CD4-positive, alpha-beta T cell treated with Interleukin-1 beta for 1 hour (primary cell): ENCODE measurements at regions not wholly inside any gene's neighbourhood (a gene's known extent, or its start where the extent isn't known, plus 50 kb on each side); places are given as distances from the start of the nearest gene placed in this dataset.
A peak's percentile ranks its signal among the peaks of the same experiment; 100 is the strongest.
"Not testable (repeated sequence)": the region's sequence is repeated elsewhere in the genome, so short reads cannot be mapped to it uniquely, and the experiment has no call there.

Experiments used
- DNase-seq, 2 donors: peaks; one replicate each; pipeline ENCODE4 v3.0.0-alpha.2; 2020 to 2022

GRCh38 chr6:26175428-26176181, 88.4 kb downstream of the HFE start:
- peak; percentile 65 to 79 for DNase-seq

DNA sequence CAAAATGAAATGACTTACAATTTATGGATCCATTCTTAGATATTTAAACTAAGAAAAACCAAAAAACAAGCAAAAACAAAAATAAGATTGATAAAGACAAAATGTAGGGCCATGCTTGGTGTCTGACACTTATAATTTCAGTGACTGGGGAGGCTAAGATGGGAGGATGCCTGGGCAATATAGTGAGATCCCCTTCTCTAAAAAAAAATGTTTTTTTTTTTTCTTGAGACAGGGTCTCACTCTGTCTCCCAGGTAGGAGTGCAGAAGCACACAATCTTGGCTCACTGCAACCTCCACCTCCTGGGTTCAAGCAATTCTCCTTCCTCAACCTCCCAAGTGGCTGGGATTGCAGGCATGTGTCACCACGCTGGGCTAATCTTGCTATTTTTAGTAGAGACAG, 92.4 kb downstream of the HFE start:
- DNase-seq, result no peak

DNA sequence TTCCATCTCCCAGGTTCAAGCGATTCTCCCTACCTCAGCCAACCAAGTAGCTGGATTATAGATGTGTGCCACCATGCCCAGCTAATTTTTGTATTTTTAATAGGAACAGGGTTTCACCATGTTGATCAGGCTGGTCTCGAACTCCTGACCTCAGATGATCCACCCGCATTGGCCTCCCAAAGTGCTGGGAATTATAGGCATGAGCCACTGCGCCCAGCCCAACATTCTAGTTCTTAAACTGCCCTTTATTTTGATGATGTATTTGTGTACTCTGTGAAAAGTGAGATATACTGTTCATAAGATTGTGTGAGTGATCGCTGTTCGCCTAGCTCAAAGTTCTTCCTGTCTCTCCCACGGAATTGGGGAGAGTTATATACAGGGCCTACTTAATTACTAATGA, 93.1 kb downstream of the HFE start:
- no peak for DNase-seq

GRCh38 chr6:26183237-26183580, 96.0 kb downstream of the HFE start:
- DNase-seq, result no peak

DNA sequence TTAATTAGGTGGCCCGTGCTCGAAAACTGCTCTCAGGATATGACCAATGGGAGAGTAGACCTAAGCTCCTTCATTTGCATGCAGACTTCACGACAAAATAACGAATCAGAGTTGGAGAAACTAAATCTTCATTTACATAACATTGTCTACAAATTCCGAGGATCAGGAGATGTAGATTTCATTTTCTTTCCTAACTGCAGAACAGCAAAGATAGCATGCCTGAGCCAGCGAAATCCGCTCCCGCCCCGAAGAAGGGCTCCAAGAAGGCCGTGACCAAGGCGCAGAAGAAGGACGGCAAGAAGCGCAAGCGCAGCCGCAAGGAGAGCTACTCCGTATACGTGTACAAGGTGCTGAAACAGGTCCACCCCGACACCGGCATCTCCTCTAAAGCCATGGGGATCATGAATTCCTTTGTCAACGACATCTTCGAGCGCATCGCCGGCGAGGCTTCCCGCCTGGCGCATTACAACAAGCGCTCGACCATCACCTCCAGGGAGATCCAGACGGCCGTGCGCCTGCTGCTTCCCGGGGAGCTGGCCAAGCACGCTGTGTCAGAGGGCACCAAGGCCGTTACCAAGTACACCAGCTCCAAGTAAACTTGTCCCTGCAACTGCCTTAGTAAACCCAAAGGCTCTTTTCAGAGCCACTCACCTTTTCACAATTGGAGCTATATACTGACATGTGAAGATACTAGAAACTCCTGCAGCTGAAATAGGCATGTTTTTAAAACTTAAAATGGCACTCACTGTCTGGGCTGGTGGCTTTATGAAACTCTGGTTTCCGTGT, 96.5 kb downstream of the HFE start:
- peak; percentile 68 to 87 for DNase-seq

DNA sequence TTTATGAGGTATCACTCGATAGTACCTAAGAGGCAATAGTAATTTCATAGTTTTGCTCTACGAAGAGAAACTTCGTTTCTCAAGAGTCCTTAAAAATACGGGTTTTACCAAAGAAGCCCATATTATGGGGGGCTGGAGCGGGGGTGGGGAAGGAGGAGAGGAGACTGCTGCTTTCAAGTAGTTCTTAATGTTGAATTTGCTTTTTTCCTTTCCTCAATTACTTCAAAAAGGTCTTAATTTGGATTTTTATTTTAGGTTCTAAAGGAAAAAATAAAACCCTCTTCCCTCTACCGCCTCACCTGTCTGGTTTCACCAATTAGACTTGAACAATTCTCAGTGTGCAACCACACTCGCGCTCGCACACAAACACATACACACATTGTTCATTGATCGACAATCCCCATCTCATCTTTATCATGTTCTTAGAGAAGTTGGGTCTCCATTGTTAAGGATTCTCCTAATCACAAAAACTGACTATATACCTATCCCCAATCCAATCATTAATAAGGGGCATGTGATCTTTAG, 97.2 kb downstream of the HFE start:
- DNase-seq, result no peak

GRCh38 chr6:26185004-26185403, 97.8 kb downstream of the HFE start:
- DNase-seq, result no peak

- DNase-seq, result no peak
Measured at GRCh38 chr6:26185802-26186201, 98.6 kb downstream of the HFE start.

DNA sequence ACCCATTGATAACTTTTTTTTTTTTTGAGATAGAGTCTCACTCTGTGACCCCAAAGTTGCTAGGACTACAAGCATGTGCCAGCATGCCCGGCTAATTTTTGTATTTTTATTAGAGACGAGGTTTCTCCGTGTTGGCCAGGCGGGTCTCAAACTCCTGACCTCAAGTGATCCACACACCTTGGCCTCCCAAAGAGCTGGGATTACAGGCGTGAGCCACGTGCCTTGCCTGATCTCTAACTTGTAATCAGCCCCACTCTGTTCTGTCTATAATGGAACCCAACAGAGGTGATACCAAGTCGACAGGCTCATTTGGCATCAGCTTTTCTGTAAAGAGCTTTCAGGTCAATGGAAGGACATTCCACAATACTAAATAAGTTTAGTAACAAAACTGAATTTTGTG, 99.4 kb downstream of the HFE start:
- no peak for DNase-seq

- DNase-seq, result no peak
Measured at GRCh38 chr6:26187292-26187691, 100.1 kb downstream of the HFE start.

DNA sequence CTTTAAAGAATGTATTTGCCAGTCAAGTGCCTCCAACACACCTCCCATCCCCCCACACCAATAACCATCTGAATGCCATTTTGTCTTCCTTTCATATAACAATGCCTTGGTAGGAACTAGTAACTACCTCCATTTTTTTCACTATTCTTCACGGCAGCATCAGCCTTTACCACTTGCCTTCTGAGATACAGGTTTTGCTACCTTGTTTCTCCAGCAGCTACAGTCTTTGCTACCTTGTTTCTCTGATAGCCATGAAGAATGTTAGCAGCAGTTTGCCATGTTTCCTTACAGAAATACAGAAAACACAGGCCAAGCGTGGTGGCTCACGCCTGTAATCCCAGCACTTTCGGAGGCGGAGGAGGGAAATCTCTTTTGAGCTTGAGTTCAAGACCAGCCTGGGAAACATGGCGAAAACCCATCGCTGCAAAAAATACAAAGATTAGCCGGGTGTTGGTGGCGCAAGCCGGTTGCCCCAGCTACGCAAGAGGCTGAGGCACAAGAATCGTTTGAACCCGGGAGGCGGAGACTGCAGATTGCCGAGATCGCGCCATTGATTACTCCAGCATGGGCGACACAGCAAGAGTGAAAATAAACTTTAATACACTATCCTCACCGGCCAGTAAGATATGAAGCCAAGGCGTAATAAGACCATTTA, 100.9 kb downstream of the HFE start:
- peak; percentile 66 to 70 for DNase-seq

DNA sequence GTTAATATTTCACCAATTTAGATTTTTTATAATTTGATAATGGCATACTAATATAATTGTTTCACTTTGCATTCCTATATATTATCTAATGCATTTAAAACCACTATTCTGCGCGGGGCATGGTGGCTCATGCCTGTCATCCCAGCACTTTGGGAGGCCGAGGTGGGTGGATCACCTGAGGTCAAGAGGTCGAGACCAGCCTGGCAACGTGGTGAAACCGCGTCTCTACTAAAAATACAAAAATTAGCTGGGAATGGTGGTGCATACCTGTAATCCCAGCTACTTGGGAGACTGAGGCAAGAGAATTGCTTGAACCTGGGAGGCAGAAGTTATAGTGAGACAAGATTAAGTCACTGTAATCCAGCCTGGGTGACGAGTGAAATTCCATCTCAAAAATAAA, 104.3 kb downstream of the HFE start:
- DNase-seq, result not testable (repeated sequence)

GRCh38 chr6:26193467-26194328, 106.5 kb downstream of the HFE start:
- no peak for DNase-seq

DNA sequence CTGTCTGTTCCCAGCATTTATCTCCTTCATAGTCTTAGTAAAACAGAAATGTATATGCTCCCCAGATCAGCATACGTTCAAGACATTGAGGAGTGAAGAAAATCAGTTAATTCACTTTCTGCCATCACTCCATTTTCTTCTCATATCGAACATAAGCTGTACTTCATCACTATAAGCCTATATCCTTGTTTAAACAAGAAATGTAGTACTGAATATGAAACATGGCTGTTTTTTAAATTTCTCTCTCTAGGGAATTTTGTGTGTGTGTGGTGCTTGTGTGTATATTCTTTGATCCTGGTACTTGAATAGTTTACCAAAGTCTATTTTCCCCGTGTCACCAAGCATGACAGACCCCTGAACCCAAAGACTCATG, 107.1 kb downstream of the HFE start:
- no peak for DNase-seq

DNA sequence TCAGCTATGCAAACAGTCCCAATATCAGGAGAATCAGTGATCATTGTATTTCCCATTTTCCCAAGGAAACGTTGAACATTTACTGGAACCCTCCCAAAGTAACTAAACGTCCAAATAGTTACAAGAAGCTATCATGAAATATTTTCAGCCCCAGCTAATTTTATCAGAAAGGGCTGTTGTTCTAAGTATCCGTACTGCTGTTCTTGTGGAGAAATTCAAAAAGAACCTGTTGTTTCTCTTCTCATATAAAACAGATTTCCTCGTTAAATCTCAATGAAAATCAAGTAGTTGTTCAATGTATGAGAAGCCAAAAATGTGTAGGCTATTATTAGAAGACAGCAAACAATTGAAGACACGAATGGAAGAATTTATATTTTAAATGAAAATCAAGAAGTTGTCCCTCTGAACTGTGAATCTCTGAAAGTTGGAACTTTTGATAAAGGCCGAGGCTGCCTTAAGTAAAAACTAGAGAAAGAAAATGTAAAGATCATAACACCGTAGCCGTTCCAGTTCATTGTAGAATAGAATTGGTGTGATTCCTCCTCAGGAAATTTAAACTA, 107.7 kb downstream of the HFE start:
- no peak for DNase-seq

- peak; percentile 90 to 92 for DNase-seq
Measured at GRCh38 chr6:26195376-26195923, 108.2 kb downstream of the HFE start.

DNA sequence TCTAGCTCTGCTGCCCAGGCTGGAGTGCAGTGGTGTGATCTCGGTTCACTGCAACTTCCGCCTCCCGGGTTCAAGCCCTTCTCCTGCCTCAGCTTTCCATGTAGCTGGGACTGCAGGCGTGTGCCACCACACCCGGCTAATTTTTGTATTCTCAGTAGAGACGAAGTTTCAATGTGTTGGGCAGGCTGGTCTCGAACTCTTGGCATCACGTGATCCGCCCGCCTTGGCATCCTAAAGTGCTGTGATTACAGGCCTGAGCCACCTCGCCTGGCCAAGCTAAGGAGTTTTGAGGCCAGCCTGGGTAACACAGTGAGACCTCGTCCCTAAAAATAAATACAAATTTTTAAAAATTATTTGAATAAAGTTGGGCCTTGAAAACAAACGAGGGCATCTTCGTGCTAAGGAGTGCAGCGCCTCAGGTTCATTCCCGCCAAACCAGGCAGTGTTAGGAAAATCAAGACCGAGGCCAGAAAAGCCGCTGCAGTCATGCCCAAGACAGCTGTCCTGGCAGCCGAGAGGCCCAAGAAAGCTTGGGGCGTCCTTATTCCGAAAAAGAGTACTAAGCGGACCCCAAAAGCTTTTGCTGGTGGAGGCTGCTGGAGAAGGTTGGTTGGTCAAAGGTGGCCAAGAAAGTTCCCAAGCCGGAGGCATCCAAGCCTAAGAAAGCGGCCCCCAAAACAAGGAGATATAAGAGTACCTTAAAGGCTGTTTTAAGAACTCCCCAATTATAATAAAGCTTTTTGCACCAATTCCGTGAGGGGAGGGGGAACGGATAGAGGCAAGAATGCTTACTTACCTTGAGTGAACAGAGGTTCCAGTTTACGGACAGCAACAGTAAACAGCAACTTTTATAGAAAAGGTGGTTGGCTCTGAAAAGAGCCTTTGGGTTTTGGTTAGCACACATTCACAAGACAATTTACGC, 109.0 kb downstream of the HFE start:
- peak in 1 of 2 donors; percentile 28 for DNase-seq

GRCh38 chr6:26196846-26197635, 109.8 kb downstream of the HFE start:
- peak; percentile 91 to 93 for DNase-seq

- DNase-seq, result no peak
Measured at GRCh38 chr6:26197636-26197932, 110.4 kb downstream of the HFE start.
